Pancreas (tissue), 10 donors: ENCODE measurements at regions not wholly inside any gene's neighbourhood (a gene's known extent, or its start where the extent isn't known, plus 50 kb on each side); places are given as distances from the start of the nearest gene placed in this dataset.

Experiments
- ATAC-seq, 4 donors: fragments of 200-7000 bp; cut with Tn5 transposase; one replicate each; pipeline versions ENCODE4 v1.8.0 to v1.9.1; 2020; ENCODE audit warnings: mild to moderate bottlenecking in 4 of 4, moderate library complexity in 4 of 4
- DNase-seq, 6 donors: peaks; one replicate each; pipeline ENCODE4 v3.0.0-alpha.2; 2020
- FAIRE-seq: peaks from 2 replicates; lab custom pipeline; 2012; peaks lifted over from hg19 to GRCh38; lab: Jason Lieb, UNC
- H3K27ac ChIP-seq, 4 donors: fragments of 200-600 bp; sonication (generic); 1 replicate in 3 of 4; 2 replicates in 1 of 4; pipeline versions ENCODE4 v1.5.0 to v1.8.0; 2020
- H3K27me3 ChIP-seq, 4 donors: fragments of 200-600 bp; one replicate each; pipeline ENCODE4 v1.8.0; 2021
- H3K36me3 ChIP-seq, 3 donors: fragments of 200-600 bp; sonication (generic) in 1 of 3; one replicate each; pipeline versions ENCODE4 v1.5.0 to v1.8.0; 2020 to 2021
- H3K4me1 ChIP-seq, 3 donors: fragments of 200-600 bp; one replicate each; pipeline ENCODE4 v1.8.0; 2021
- H3K4me3 ChIP-seq, 4 donors: fragments of 200-600 bp; sonication (generic) in 2 of 4; one replicate each; pipeline versions ENCODE4 v1.5.0 to v1.8.0; 2020 to 2021
- H3K9me3 ChIP-seq, 4 donors: fragments of 200-600 bp; one replicate each; pipeline ENCODE4 v1.8.0; 2021
- CTCF ChIP-seq, 4 donors: fragments of 200-600 bp; sonication (generic) in 3 of 4; IDR thresholded peaks; one replicate each; pipeline versions ENCODE4 v1.5.0 to v1.8.0; 2021; ENCODE audit warnings: antibody characterized with exemption in 4 of 4
- WGBS, 2 donors: extraction: QIAGEN DNeasy Blood & Tissue Kit; methylation state at CpG; one replicate each; pipeline ENCODE4 v1.1.7; 2013; 5-methylcytosine and 5-hydroxymethylcytosine counted together
- intact Hi-C, 3 donors: fragments of 100-400 bp; cut with DNase I; formaldehyde crosslinking; loops; one replicate each; pipeline versions ENCODE4 v1.11.1 to v1.14.2; 2022
- donor health status: healthy with polysubstance abuse.
- donor health status: DM: no; HTN: no; CAD: no; lungs with moderate emphysema.
- donor health status: DM: no; HTN: no; CAD: no.
- donor health status: control.
- donor health status: control.
- donor health status: Bipolar disorder and iron deficiency.
- donor health status: DM: yes; HTN: yes; CAD: no.
- donor health status: DM: no; HTN: no; CAD: no.
- donor health status: DM: no; HTN: no; CAD: no.
- donor health status: DM: yes; HTN: yes; CAD: no.

GRCh38 chr5:67292201-67292940 is 95.8 kb upstream of the CD180 start:
- Histone ChIP-seq H3K27ac (no peak overlapping the region), H3K36me3 (no peaks in the 10 kb centered on the region), H3K4me3 (no peak overlapping the region), H3K27me3 (no peaks in the 10 kb centered on the region), H3K9me3 (no peaks in the 10 kb centered on the region), H3K4me1 (no peaks in the 10 kb centered on the region)
- FAIRE-seq (no peak), ATAC-seq (no peak), DNase-seq (no peak)
- 73% methylated on average over 4 of the region's 4 CpGs for WGBS, 2 donors
- intact Hi-C loops, result no loop called here
- TF ChIP-seq CTCF (IDR thresholded peaks at IDR 0.05), result no peak

GRCh38 chr5:67291671-67292070 is 95.1 kb upstream of the CD180 start:
- Histone ChIP-seq H3K36me3 (no peaks in the 10 kb centered on the region), H3K4me3 (no peak overlapping the region), H3K27me3 (no peaks in the 10 kb centered on the region), H3K27ac (no peak overlapping the region), H3K4me1 (no peaks in the 10 kb centered on the region), H3K9me3 (no peaks in the 10 kb centered on the region)
- FAIRE-seq (no peak), DNase-seq (no peak), ATAC-seq (peak in 1 of 4 donors; percentile 16)
- TF ChIP-seq CTCF (IDR thresholded peaks at IDR 0.05), result no peak
- WGBS, 2 donors, result 84 to 86% methylated on average over 7 of the region's 7 CpGs
- intact Hi-C loops, result no loop called here

GRCh38 chr5:67291066-67291465 is 94.5 kb upstream of the CD180 start:
- FAIRE-seq, result no peak
- H3K27ac ChIP-seq, result no peak overlapping the region

GRCh38 chr5:67290655-67291054 is 94.1 kb upstream of the CD180 start:
- H3K4me3 ChIP-seq, result no peak overlapping the region
- ATAC-seq, result no peak
- H3K27ac ChIP-seq, result no peak overlapping the region
- H3K27me3 ChIP-seq, result no peaks in the 10 kb centered on the region
- no peaks in the 10 kb centered on the region for H3K36me3 ChIP-seq
- H3K9me3 ChIP-seq, result no peaks in the 10 kb centered on the region
- intact Hi-C loops, result no loop called here
- no peak for DNase-seq
- WGBS, 2 donors, result 75 to 83% methylated on average over 3 of the region's 3 CpGs
- H3K4me1 ChIP-seq, result no peaks in the 10 kb centered on the region
- no peak for FAIRE-seq
- TF ChIP-seq CTCF (IDR thresholded peaks at IDR 0.05), result no peak

More at GRCh38 chr5:67291066-67291465, 94.5 kb upstream of the CD180 start:
- no peaks in the 10 kb centered on the region for H3K36me3 ChIP-seq
- DNase-seq (no peak), ATAC-seq (no peak)
- H3K4me1 ChIP-seq, result no peaks in the 10 kb centered on the region
- H3K9me3 ChIP-seq, result no peaks in the 10 kb centered on the region
- H3K27me3 ChIP-seq, result no peaks in the 10 kb centered on the region
- no peak overlapping the region for H3K4me3 ChIP-seq
- intact Hi-C loops, result no loop called here
- WGBS, 2 donors, result 70 to 79% methylated on average over 4 of the region's 4 CpGs
- no peak for TF ChIP-seq CTCF (IDR thresholded peaks at IDR 0.05)

- H3K4me1 ChIP-seq, result no peaks in the 10 kb centered on the region
- intact Hi-C loops, result no loop called here
- DNase-seq (no peak), FAIRE-seq (no peak), ATAC-seq (no peak)
- no peak for TF ChIP-seq CTCF (IDR thresholded peaks at IDR 0.05)
- WGBS, 2 donors, result 79 to 88% methylated on average over 4 of the region's 4 CpGs
- no peaks in the 10 kb centered on the region for H3K36me3 ChIP-seq
- H3K27ac ChIP-seq, result no peak overlapping the region
- H3K9me3 ChIP-seq, result no peaks in the 10 kb centered on the region
- H3K4me3 ChIP-seq, result no peak overlapping the region
- no peaks in the 10 kb centered on the region for H3K27me3 ChIP-seq
These were observed 93.3 kb upstream of the CD180 start for GRCh38 chr5:67289763-67290521.
